ENCODE measurements at regions not wholly inside any gene's neighbourhood (a gene's known extent, or its start where the extent isn't known, plus 50 kb on each side); places are given as distances from the start of the nearest gene placed in this dataset.

DNA sequence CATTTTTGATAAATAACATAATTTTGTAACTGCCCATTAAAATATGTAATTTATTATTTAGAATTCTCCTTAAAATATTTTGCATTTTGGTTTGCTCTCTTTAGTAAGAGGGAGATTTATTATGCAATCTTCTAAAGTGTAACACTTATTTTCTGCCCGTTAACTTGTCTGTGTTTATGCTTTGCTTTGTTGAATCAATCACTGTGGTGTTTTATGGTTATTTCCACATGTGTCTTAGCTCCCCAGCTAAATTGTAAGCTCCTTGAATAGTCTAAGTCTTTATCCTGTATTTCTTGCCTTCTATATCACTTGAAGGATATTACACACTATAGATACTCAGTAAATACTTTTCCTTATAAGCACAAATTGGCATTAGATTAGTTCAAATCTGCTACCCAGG, 166.6 kb upstream of the SPRED2 start:
- no peaks in the 10 kb centered on the region for H3K4me1 ChIP-seq (ENCODE audit: control insufficient read depth, insufficient read depth, low read length)
- H3K4me3 ChIP-seq (ENCODE audit: low read depth, low read length), result no peak overlapping the region
- H3K9me3 ChIP-seq (ENCODE audit: control insufficient read depth, insufficient read depth, low read depth, low read length), result no peaks in the 10 kb centered on the region
- TF ChIP-seq ZNF529 (tag by site-specific recombination; IDR thresholded peaks at IDR 0.05; ENCODE audit: insufficient replicate concordance) (no peak), ZNF610 (tag by site-specific recombination; IDR thresholded peaks at IDR 0.05; ENCODE audit: borderline replicate concordance) (no peak), KLF9 (tag by site-specific recombination; IDR thresholded peaks at IDR 0.05; ENCODE audit: low read depth) (no peak), ZNF266 (tag by site-specific recombination; IDR thresholded peaks at IDR 0.05; ENCODE audit: low read depth) (no peak), ZNF146 (tag by site-specific recombination; IDR thresholded peaks at IDR 0.05) (no peak), ZNF791 (tag by site-specific recombination; IDR thresholded peaks at IDR 0.05) (no peak), ZNF169 (tag by site-specific recombination; IDR thresholded peaks at IDR 0.05) (no peak), ZSCAN30 (tag by site-specific recombination; IDR thresholded peaks at IDR 0.05) (no peak), ZNF202 (tag by site-specific recombination; IDR thresholded peaks at IDR 0.05; ENCODE audit: borderline replicate concordance) (no peak), ZBTB48 (tag by site-specific recombination; IDR thresholded peaks at IDR 0.05) (no peak), ZIC2 (tag by site-specific recombination; IDR thresholded peaks at IDR 0.05) (no peak), ZNF670 (tag by site-specific recombination; IDR thresholded peaks at IDR 0.05; ENCODE audit: low read depth) (no peak), ZNF157 (tag by site-specific recombination; IDR thresholded peaks at IDR 0.05) (no peak), ZNF544 (tag by site-specific recombination; IDR thresholded peaks at IDR 0.05) (no peak)
- TF ChIP-seq, protein P1, sequence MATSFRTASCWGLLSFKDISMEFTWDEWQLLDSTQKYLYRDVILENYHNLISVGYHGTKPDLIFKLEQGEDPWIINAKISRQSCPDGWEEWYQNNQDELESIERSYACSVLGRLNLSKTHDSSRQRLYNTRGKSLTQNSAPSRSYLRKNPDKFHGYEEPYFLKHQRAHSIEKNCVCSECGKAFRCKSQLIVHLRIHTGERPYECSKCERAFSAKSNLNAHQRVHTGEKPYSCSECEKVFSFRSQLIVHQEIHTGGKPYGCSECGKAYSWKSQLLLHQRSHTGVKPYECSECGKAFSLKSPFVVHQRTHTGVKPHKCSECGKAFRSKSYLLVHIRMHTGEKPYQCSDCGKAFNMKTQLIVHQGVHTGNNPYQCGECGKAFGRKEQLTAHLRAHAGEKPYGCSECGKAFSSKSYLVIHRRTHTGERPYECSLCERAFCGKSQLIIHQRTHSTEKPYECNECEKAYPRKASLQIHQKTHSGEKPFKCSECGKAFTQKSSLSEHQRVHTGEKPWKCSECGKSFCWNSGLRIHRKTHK (tag by site-specific recombination; IDR thresholded peaks at IDR 0.05), result no peak
- TF ChIP-seq, protein P2, sequence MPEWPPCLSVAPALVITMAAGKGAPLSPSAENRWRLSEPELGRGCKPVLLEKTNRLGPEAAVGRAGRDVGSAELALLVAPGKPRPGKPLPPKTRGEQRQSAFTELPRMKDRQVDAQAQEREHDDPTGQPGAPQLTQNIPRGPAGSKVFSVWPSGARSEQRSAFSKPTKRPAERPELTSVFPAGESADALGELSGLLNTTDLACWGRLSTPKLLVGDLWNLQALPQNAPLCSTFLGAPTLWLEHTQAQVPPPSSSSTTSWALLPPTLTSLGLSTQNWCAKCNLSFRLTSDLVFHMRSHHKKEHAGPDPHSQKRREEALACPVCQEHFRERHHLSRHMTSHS (tag by site-specific recombination; IDR thresholded peaks at IDR 0.05), result no peak
- H3K27ac ChIP-seq (ENCODE audit: extremely low read depth, low read depth, low read length), result no peak overlapping the region
- ChIA-PET POLR2A (no interaction called here), CTCF (no interaction called here)
- H3K36me3 ChIP-seq (ENCODE audit: control insufficient read depth in 2 of 2, insufficient read depth in 1 of 2, low read length in 2 of 2), result no peaks in the 10 kb centered on the region

DNA sequence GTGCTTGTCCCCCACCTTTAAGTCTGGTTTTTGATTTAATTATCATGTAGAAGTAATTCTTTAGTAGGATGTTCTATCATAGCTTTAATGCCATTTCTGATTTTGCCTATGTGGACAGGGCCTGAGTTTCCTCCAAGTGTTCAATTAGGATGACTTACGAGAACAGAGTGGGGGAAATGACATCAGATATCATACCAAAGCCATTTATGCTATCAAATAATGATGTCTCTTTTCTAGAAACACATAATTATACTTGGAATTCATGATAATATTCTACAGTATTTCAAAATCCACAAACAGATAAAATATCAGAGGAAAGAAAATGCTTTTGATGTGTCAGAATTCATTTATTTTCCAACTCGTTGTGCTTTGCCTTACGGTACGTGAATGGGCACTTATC, 165.9 kb upstream of the SPRED2 start:
- no peak overlapping the region for H3K4me3 ChIP-seq (ENCODE audit: low read depth, low read length)
- H3K9me3 ChIP-seq (ENCODE audit: control insufficient read depth, insufficient read depth, low read depth, low read length), result no peaks in the 10 kb centered on the region
- no peaks in the 10 kb centered on the region for H3K36me3 ChIP-seq (ENCODE audit: control insufficient read depth in 2 of 2, insufficient read depth in 1 of 2, low read length in 2 of 2)
- no peak overlapping the region for H3K27ac ChIP-seq (ENCODE audit: extremely low read depth, low read depth, low read length)
- POLR2A ChIA-PET, result no interaction called here
- CTCF ChIA-PET, result no interaction called here
- H3K4me1 ChIP-seq (ENCODE audit: control insufficient read depth, insufficient read depth, low read length), result no peaks in the 10 kb centered on the region
- no peak for TF ChIP-seq ZNF623 (tag by site-specific recombination; IDR thresholded peaks at IDR 0.05)
- no peak for TF ChIP-seq ZIC2 (tag by site-specific recombination; IDR thresholded peaks at IDR 0.05)
- TF ChIP-seq ZNF121 (tag by site-specific recombination; IDR thresholded peaks at IDR 0.05), result no peak
- TF ChIP-seq, protein P3, sequence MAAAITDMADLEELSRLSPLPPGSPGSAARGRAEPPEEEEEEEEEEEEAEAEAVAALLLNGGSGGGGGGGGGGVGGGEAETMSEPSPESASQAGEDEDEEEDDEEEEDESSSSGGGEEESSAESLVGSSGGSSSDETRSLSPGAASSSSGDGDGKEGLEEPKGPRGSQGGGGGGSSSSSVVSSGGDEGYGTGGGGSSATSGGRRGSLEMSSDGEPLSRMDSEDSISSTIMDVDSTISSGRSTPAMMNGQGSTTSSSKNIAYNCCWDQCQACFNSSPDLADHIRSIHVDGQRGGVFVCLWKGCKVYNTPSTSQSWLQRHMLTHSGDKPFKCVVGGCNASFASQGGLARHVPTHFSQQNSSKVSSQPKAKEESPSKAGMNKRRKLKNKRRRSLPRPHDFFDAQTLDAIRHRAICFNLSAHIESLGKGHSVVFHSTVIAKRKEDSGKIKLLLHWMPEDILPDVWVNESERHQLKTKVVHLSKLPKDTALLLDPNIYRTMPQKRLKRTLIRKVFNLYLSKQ (tag by site-specific recombination; IDR thresholded peaks at IDR 0.05; ENCODE audit: borderline replicate concordance), result no peak
- no peak for TF ChIP-seq ZNF530 (tag by site-specific recombination; IDR thresholded peaks at IDR 0.05; ENCODE audit: low read depth)
- TF ChIP-seq, protein P4, sequence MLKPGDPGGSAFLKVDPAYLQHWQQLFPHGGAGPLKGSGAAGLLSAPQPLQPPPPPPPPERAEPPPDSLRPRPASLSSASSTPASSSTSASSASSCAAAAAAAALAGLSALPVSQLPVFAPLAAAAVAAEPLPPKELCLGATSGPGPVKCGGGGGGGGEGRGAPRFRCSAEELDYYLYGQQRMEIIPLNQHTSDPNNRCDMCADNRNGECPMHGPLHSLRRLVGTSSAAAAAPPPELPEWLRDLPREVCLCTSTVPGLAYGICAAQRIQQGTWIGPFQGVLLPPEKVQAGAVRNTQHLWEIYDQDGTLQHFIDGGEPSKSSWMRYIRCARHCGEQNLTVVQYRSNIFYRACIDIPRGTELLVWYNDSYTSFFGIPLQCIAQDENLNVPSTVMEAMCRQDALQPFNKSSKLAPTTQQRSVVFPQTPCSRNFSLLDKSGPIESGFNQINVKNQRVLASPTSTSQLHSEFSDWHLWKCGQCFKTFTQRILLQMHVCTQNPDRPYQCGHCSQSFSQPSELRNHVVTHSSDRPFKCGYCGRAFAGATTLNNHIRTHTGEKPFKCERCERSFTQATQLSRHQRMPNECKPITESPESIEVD (tag by site-specific recombination; IDR thresholded peaks at IDR 0.05), result no peak
- no peak for TF ChIP-seq ZNF175 (tag by site-specific recombination; IDR thresholded peaks at IDR 0.05)
- TF ChIP-seq, protein P5, sequence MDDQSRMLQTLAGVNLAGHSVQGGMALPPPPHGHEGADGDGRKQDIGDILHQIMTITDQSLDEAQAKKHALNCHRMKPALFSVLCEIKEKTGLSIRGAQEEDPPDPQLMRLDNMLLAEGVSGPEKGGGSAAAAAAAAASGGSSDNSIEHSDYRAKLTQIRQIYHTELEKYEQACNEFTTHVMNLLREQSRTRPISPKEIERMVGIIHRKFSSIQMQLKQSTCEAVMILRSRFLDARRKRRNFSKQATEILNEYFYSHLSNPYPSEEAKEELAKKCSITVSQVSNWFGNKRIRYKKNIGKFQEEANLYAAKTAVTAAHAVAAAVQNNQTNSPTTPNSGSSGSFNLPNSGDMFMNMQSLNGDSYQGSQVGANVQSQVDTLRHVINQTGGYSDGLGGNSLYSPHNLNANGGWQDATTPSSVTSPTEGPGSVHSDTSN (CRISPR knock-in tag; IDR thresholded peaks at IDR 0.05), result no peak
- no peak for TF ChIP-seq ZNF391 (tag by site-specific recombination; IDR thresholded peaks at IDR 0.05; ENCODE audit: borderline replicate concordance, low read depth)
- TF ChIP-seq, protein P6, sequence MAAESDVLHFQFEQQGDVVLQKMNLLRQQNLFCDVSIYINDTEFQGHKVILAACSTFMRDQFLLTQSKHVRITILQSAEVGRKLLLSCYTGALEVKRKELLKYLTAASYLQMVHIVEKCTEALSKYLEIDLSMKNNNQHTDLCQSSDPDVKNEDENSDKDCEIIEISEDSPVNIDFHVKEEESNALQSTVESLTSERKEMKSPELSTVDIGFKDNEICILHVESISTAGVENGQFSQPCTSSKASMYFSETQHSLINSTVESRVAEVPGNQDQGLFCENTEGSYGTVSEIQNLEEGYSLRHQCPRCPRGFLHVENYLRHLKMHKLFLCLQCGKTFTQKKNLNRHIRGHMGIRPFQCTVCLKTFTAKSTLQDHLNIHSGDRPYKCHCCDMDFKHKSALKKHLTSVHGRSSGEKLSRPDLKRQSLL (tag by site-specific recombination; IDR thresholded peaks at IDR 0.05), result no peak
